Upper lobe of left lung (tissue), 4 donors: ENCODE measurements at regions not wholly inside any gene's neighbourhood (a gene's known extent, or its start where the extent isn't known, plus 50 kb on each side); places are given as distances from the start of the nearest gene placed in this dataset.
"Not testable (repeated sequence)": the region's sequence is repeated elsewhere in the genome, so short reads cannot be mapped to it uniquely, and the experiment has no call there.

ENCODE experiments used
- CTCF ChIP-seq, 6 experiments: fragments of 450-650 bp in 4 of 6; fragments of 200-600 bp in 2 of 6; sonication (generic) in 2 of 6; IDR thresholded peaks; one replicate each; pipeline ENCODE4 v1.5.1; 2016 to 2019; ENCODE audit warnings: antibody characterized with exemption in 6 of 6
- EP300 ChIP-seq, 4 donors: sonication (generic); formaldehyde crosslinking; IDR thresholded peaks; one replicate each; pipeline ENCODE4 v1.5.1; 2017; ENCODE audit warnings: antibody characterized with exemption in 4 of 4, control low read depth in 2 of 4
- POLR2A ChIP-seq, 4 donors: fragments of 450-650 bp; IDR thresholded peaks; one replicate each; pipeline ENCODE4 v1.5.1; 2016 to 2017; ENCODE audit warnings: antibody characterized with exemption in 4 of 4, mild to moderate bottlenecking in 2 of 4
- POLR2AphosphoS5 ChIP-seq, 2 donors: sonication (generic); formaldehyde crosslinking; IDR thresholded peaks; one replicate each; pipeline ENCODE4 v1.5.1; 2017; ENCODE audit warnings: antibody characterized with exemption in 2 of 2

DNA sequence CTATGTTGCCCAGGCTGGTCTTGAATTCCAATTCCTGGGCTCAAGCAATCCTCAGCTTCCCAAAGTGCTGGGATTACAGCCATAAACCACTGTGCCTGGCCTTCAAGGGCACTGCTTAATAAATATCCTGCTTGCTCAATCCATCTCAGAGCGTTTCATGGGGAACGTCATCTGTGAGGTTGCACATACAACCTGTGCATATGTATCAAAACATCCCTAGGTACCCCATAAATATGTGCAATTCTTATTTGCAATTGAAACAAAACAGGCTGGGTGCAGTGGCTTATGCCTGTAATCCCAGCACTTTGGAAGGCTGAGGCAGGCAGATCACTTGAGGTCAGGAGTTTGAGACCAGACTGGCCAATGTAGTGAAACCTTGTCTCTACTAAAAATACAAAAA lies 133.8 kb upstream of the TRIM73 start:
- not testable (repeated sequence) for TF ChIP-seq EP300, CTCF, POLR2AphosphoS5, POLR2A (IDR thresholded peaks at IDR 0.05)
